ENCODE measurements at regions not wholly inside any gene's neighbourhood (a gene's known extent, or its start where the extent isn't known, plus 50 kb on each side); places are given as distances from the start of the nearest gene placed in this dataset.

GRCh38 chr12:24062642-24063245 is 113.3 kb upstream of the SOX5 start:
- TF ChIP-seq GABPA (IDR thresholded peaks at IDR 0.05; ENCODE audit: low read depth, low read length) (no peak), GABPA (CRISPR knock-in tag; IDR thresholded peaks at IDR 0.05; ENCODE audit: low read depth) (no peak), PLRG1 (conservative IDR thresholded peaks at IDR 0.05) (no peak), MEIS1 (CRISPR knock-in tag; IDR thresholded peaks at IDR 0.05; ENCODE audit: borderline replicate concordance) (no peak)

All from HepG2 (cell line).